CD4-positive, alpha-beta T cell treated with Interleukin-12 subunit alpha and Interleukin-12 subunit beta, for 1 hour (primary cell): ENCODE measurements at regions not wholly inside any gene's neighbourhood (a gene's known extent, or its start where the extent isn't known, plus 50 kb on each side); places are given as distances from the start of the nearest gene placed in this dataset.
"Not testable (repeated sequence)": the region's sequence is repeated elsewhere in the genome, so short reads cannot be mapped to it uniquely, and the experiment has no call there.

Experiments
- DNase-seq: peaks from one replicate; pipeline ENCODE4 v3.0.0-alpha.2; 2020

- no peak for DNase-seq
Observed at GRCh38 chr4:24363751-24364150, 220.6 kb downstream of the DHX15 start.

GRCh38 chr4:24352112-24352511, 232.2 kb downstream of the DHX15 start:
- DNase-seq: no peak

- not testable (repeated sequence) for DNase-seq
Observed at GRCh38 chr4:24349168-24349996, 235.0 kb downstream of the DHX15 start.

GRCh38 chr4:24339260-24339659, 245.1 kb downstream of the DHX15 start:
- DNase-seq: no peak

- DNase-seq: no peak
Observed at GRCh38 chr4:24337451-24338190, 246.7 kb downstream of the DHX15 start.

GRCh38 chr4:24335616-24336015, 248.7 kb downstream of the DHX15 start:
- DNase-seq: no peak

- DNase-seq: no peak
Observed at GRCh38 chr4:24334906-24335305, 249.4 kb downstream of the DHX15 start.

GRCh38 chr4:24330573-24330972, 253.8 kb downstream of the DHX15 start:
- DNase-seq: no peak

GRCh38 chr4:24330172-24330571, 254.2 kb downstream of the DHX15 start:
- no peak for DNase-seq

GRCh38 chr4:24328711-24329110, 255.6 kb downstream of the DHX15 start:
- DNase-seq: no peak

- DNase-seq: no peak
Observed at GRCh38 chr4:24328310-24328709, 256.0 kb downstream of the DHX15 start.

- no peak for DNase-seq
Observed at GRCh38 chr4:24322995-24323394, 261.4 kb downstream of the DHX15 start.

- DNase-seq: no peak
Observed at GRCh38 chr4:24322511-24322910, 261.8 kb downstream of the DHX15 start.

GRCh38 chr4:24321616-24322015, 262.7 kb downstream of the DHX15 start:
- no peak for DNase-seq

- DNase-seq: no peak
Observed at GRCh38 chr4:24321131-24321530, 263.2 kb downstream of the DHX15 start.

GRCh38 chr4:24319387-24319786, 265.0 kb downstream of the DHX15 start:
- no peak for DNase-seq

- DNase-seq: no peak
Observed at GRCh38 chr4:24315056-24315455, 269.3 kb downstream of the DHX15 start.

GRCh38 chr4:24312261-24312913, 272.0 kb downstream of the DHX15 start:
- DNase-seq: no peak

- DNase-seq: no peak
Observed at GRCh38 chr4:24303926-24304325, 280.4 kb downstream of the DHX15 start.

GRCh38 chr4:24298911-24299310, 285.4 kb downstream of the DHX15 start:
- DNase-seq: no peak

- no peak for DNase-seq
Observed at GRCh38 chr4:24287096-24287495, 297.3 kb downstream of the DHX15 start.

GRCh38 chr4:24285759-24286158, 298.6 kb downstream of the DHX15 start:
- no peak for DNase-seq

- DNase-seq: no peak
Observed at GRCh38 chr4:24282446-24282845, 301.9 kb downstream of the DHX15 start.

- DNase-seq: no peak
Observed at GRCh38 chr4:24279911-24280375, 304.4 kb downstream of the DHX15 start.
